HT-29 (cell line): ENCODE measurements at regions not wholly inside any gene's neighbourhood (a gene's known extent, or its start where the extent isn't known, plus 50 kb on each side); places are given as distances from the start of the nearest gene placed in this dataset.
"Not testable (repeated sequence)": the region's sequence is repeated elsewhere in the genome, so short reads cannot be mapped to it uniquely, and the experiment has no call there.

Source experiments
- DNase-seq: peaks from one replicate; pipeline ENCODE4 v3.0.0-alpha.2; 2015; ENCODE audit warnings: low spot score

DNA sequence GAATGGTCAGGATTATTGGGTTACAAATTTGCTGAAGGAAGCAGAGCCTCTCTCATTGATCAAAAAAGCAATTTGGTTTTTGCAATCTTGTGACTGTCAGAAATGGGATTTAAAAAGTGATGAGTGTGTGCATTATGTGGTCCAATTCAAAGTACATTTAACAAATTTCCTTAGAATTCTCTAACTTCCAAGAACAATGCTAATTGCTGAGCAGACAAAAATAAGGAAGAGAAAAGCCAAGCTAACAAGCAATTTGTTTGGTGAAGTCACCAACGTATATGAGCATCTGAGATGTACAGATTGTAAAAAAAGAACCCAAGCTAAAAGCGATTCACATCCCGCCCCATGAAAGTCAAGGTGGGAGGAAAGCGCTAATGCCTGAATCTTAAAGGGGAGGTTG is 1643.9 kb downstream of the CDH8 start:
- no peak for DNase-seq

DNA sequence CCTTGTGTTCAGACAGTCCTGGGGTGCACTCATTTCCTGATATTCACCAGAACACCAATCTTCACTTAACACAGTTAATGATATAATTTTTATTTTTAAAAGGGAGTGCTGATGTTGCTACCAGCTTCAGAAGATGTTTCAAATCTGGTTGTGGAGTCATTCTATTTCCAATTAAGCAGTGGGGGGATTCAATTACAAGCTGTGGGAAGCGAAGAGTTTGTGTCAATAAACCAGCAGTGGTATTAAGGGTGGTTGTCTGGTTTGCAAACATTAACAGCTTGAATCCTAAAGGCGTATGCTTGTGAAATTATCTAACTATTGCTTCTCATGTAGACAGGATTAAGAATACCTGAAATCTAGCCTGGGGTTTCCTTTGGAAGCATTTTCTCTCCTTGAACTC is 1637.5 kb upstream of the GOT2 start:
- no peak for DNase-seq

- no peak for DNase-seq
These were observed 1633.6 kb upstream of the GOT2 start for GRCh38 chr16:60367739-60368138.

- no peak for DNase-seq
These were observed 1629.5 kb upstream of the GOT2 start for GRCh38 chr16:60363566-60363965.

- not testable (repeated sequence) for DNase-seq
These were observed 1625.8 kb upstream of the GOT2 start for GRCh38 chr16:60359866-60360265.

DNA sequence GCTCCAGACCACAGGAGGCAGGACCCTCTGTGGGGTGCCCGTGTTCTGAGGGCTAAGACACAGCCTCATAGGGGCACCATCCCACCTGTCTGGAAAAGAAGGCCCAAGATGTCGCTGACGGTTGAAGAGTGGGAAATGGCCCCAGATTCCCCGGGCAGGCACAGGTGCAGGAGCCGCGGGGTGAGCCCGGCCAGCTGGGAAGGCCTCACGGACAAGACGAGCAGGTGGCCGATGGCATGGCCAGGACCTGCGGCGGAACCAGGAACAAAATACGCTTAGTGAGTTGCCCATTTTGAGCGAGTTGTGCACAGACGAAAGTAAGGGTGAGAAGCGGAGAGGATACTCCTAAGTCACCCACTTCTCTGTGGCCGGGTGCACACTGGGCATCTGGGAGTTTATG is 1625.3 kb upstream of the GOT2 start:
- not testable (repeated sequence) for DNase-seq

DNA sequence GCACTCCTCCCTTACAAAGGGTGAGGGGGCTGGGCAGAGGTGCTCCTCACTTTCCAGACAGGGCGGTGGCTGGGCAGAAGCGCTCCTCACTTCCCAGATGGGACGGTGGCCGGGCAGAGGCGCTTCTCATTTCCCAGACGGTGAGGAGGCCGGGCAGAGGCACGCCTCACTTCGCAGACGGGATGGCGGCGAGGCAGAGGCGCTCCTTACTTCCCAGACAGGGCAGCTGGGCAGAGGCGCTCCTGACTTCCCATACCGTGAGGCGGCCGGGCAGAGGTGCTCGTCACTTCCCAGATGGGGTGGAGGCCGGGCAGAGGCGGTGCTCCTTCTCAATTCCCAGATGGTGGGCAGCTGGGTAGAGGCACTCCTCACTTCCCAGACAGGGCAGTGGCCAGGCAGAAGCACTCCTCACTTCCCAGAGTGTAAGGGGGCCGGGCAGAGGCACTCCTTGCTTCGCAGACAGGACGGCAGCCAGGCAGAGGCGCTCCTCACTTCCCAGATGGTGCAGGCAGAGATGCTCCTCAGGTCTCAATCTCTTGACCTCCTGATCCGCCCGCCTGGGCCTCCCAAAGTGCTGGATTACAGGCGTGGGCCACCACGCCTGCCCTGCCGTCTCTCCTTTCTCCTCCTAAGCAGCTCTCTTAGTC is 1623.9 kb upstream of the GOT2 start:
- not testable (repeated sequence) for DNase-seq

GRCh38 chr16:60346256-60346655 is 1612.1 kb upstream of the GOT2 start:
- DNase-seq: no peak

DNA sequence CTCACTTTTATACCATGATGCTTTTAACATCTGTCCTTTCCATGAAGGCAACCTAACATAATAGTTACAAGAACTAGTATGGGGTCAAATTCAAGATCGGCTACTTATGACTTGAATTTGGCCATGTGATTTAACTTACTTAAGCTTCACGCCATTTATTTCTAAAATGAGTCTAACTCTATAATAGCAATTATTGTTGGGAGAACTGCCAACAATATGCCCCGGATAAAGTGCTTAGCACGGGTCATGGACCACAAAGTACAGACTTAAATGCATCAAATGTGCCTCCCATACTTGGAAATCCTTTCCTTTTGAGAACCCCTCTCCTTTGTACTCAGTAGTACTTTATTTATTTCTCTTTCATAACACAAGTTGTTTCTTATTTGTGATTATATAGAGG is 1603.6 kb upstream of the GOT2 start:
- no peak for DNase-seq

- no peak for DNase-seq
These were observed 1597.1 kb upstream of the GOT2 start for GRCh38 chr16:60331168-60331567.

DNA sequence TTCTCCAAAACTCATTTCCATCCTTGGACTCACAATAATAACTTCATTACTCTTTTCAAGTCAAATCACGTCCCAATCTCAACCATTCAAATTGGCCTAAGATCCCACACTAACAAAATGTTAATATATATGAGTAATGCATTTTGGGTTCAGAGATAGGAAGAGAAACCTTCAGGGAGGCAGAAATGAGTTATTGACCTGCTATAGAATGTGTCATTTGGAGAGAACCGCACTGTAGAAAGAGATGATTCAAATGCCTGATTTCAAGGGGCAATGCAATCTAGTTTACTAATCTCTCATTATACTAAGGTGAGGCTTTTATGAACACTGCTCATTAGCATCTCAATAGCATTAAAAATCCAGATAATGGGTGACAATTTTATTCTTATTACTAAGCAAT is 1595.0 kb upstream of the GOT2 start:
- no peak for DNase-seq

- DNase-seq: no peak
These were observed 1594.0 kb upstream of the GOT2 start for GRCh38 chr16:60328152-60328551.

DNA sequence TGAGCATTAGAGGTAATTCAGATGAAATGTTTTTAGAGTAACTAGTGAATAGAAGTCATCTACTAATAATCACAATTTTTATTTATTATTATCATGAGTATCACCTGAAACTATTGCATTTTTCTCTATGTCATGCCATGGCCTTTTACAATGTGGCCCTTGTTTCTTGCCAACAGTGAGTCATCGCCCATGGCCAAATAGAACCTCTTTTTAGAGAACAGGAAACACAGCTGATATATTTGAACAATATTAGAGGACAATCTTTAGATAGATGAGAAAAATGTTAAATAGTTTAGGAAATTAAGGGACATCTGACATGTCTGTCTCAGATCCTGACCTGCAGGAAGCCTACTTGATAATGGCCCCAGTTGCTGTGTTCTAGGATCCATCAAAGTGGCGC is 1584.4 kb upstream of the GOT2 start:
- no peak for DNase-seq

DNA sequence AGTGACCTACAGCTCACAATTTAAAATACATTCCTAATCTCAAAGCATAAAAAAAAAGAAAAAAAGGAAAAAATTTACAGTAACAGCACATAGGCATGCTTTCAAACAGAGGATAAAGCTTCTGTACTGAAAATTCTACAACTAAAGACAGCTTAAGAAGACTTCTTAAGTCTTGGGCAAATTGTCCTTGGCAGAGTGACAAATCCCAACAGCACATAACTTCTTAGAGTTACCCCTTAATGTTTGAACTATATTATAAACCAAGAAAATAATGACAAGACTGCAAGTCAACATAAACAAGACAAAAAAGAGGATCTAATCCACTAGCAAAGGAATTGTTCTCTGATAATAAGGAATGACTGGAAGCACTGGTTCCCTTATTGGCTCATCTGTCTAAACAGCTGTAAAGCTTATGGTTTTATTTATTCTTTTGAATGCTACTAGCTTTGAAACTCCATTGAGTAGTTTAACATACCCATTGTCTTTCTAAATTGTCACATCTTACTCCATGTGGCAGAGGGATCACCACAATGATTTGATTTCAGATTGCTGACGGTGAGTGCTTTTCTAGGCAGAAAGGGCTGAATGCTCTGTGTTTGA is 1576.8 kb upstream of the GOT2 start:
- DNase-seq: no peak

GRCh38 chr16:60304720-60305119 is 1570.6 kb upstream of the GOT2 start:
- no peak for DNase-seq

GRCh38 chr16:60304066-60304465 is 1570.0 kb upstream of the GOT2 start:
- no peak for DNase-seq

GRCh38 chr16:60302676-60303075 is 1568.6 kb upstream of the GOT2 start:
- DNase-seq: no peak

DNA sequence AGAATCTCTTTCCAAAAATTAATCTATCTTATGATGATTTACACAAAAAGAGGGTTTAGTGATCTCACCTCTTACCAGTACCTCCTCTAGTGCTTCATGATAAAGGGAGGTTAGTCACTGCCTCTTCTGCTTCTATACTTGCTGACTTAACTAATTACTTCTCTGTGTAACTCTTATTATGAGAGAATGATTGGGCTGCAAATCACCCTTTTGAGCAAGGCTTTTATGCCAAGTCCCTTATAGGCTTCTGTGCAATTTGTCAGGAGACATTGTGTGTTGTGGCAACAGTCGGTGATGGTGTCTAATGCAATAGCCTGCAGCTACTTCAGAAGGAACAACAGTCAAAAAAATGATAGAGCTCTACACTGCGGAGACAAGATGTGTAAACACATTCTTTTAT is 1568.1 kb upstream of the GOT2 start:
- DNase-seq: no peak

DNA sequence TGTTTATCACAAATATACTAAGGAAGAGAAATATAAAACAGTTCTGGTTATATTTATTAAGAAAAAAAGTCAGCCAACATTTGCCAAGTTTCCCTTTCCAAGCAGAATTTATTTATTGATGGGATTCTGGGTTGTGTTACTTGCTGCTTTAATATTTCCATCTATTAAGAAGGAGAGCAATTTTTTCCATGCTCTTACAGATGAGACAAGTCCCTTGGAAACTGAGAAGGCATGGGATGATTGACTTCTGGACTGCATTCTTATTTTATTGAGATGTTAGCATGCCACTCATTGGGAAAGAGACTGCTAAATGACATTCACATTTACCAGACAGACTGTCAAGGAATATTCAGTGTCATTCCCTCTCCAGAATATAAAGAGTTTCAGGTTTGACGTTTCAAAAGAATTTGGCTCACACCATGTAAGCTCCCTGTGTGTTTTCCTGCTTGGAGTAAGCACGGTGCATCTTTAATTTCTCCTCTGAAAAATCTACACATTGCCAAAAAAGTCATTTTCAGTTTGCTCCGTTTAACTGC is 1565.2 kb upstream of the GOT2 start:
- no peak for DNase-seq

DNA sequence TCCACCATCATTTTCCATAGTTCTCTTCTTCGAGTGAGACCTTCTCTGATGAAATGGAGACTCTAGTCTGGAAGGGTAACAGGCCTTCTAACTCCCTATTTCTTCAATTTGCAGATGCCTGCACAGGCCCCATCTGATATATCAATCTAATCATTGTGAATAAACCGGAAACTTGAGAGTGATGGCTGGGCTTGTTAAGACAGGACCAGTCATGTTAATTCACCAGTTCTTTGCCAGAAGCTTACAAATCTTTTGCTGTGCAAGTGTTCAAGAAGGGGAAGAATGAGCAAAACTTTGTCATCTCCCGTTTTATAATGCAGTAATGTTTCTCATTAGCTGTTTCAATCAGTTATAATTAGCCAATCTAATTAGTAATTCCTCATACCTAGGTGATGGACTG is 1561.3 kb upstream of the GOT2 start:
- no peak for DNase-seq

GRCh38 chr16:60285794-60286193 is 1551.7 kb upstream of the GOT2 start:
- no peak for DNase-seq

DNA sequence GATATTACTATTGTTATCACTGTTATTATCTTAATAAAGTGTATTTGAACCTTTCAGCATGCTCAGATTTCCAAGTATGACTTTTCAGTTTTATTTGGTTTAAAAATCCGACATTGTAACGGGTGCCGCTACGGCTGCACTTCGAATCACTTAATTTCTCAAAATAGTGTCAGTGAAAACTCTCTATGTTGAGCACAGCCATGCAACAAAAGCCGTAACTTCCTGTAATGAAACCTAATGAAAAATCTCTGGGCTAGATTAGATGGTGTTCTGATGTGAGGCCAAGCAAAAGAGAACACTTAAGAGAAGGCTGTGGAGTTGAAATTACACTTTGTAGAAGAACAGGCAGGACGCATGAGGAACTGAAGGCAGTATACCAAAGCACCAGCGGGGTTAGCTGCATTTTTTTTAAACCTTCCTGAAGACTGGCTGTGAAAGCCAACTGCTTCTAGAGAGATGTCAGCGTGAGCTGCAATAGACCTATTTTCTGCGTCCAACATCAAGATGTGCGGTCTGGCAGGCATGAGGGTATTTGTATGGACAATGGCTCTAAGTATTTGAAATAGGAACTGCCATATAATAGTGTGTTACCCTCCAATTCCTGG is 1545.0 kb upstream of the GOT2 start:
- DNase-seq: no peak

DNA sequence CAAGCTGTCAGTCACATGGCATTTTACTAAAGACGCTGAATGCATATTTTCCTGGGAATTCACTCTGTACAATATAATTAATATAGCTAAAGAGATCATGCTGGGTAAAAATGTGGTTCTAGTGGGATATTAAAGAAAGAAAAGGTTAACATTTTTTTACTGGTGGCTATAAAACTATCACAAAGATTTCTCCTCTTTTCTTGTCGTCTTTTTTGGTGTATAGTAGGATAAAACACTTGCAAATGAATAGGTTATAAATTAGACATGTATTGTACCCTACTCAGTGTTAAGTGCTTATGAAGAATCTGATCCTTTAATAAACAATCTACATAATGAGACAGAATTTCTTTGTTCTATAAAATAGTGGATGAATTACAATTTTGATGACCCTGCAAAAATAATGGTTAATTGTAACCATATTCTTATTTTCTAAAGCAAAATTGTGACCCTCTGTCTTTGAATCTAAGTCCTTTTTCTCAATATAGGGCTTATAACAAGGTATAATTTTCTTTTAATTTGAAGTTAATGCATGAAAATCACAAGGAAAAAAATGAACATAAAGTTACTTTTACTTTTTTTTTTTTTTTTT is 1540.4 kb upstream of the GOT2 start:
- no peak for DNase-seq
